SK-N-SH (cell line): ENCODE measurements at regions not wholly inside any gene's neighbourhood (a gene's known extent, or its start where the extent isn't known, plus 50 kb on each side); places are given as distances from the start of the nearest gene placed in this dataset.

ENCODE experiments used
- CTCF ChIA-PET: fragments of 300-600, 350-600 bp; formaldehyde crosslinking; extraction: SDS; loops from one replicate; lab custom pipeline; 2021; lab: Yijun Ruan, JAX
- POLR2A ChIA-PET: fragments of 350-600 bp; sonication (Branson Sonifier 250); formaldehyde crosslinking; extraction: SDS; loops from one replicate; lab custom pipeline; 2020; ENCODE audit warnings: antibody characterized with exemption, inconsistent platforms; lab: Yijun Ruan, JAX
- DNase-seq: peaks from one replicate; pipeline ENCODE4 v3.0.0; 2012
- H2AFZ ChIP-seq: fragments of 200-600 bp; sonication (generic); 2 replicates; pipeline ENCODE4 v1.8.1; 2016; ENCODE audit warnings: antibody characterized with exemption, mild to moderate bottlenecking, low read depth
- H3F3A ChIP-seq: fragments of 200-600 bp; sonication (generic); replicated peaks from 2 replicates; pipeline ENCODE3; 2016; ENCODE audit warnings: antibody characterized with exemption, mild to moderate bottlenecking; ENCODE audit not compliant: insufficient read depth
- H3K27ac ChIP-seq, 2 experiments: fragments of 200-500 bp in 1 of 2; fragments of 200-600 bp in 1 of 2; sonication (Bioruptor generic) in 1 of 2; sonication (generic), shearing (Covaris generic) in 1 of 2; 2 replicates each; pipeline versions ENCODE4 v1.5.1 to v1.6.1; 2014 to 2016; ENCODE audit warnings: low read depth in 2 of 2, inconsistent platforms in 1 of 2, low read length in 1 of 2, mild to moderate bottlenecking in 1 of 2, mixed read lengths in 1 of 2
- H3K27me3 ChIP-seq: fragments of 200-600 bp; sonication (generic), shearing (Covaris generic); 2 replicates; pipeline ENCODE4 v1.6.1; 2016; ENCODE audit warnings: mixed run types; ENCODE audit not compliant: insufficient read depth
- H3K36me3 ChIP-seq, 2 experiments: fragments of 200-500 bp in 1 of 2; fragments of 200-600 bp in 1 of 2; sonication (Bioruptor generic) in 1 of 2; sonication (generic) in 1 of 2; replicated peaks in 1 of 2; 2 replicates each; pipeline versions ENCODE3 to v1.5.1; 2014 to 2016; ENCODE audit warnings: low read length in 1 of 2, mild to moderate bottlenecking in 1 of 2; ENCODE audit not compliant: insufficient read depth in 2 of 2, control insufficient read depth in 1 of 2
- H3K4me1 ChIP-seq, 2 experiments: fragments of 200-500 bp in 1 of 2; fragments of 200-600 bp in 1 of 2; sonication (Bioruptor generic) in 1 of 2; sonication (generic), shearing (Covaris generic) in 1 of 2; 2 replicates each; pipeline versions ENCODE4 v1.5.1 to v1.6.1; 2014 to 2016; ENCODE audit warnings: low read depth in 1 of 2, low read length in 1 of 2, mixed run types in 1 of 2; ENCODE audit not compliant: insufficient read depth in 2 of 2, control insufficient read depth in 1 of 2
- H3K4me2 ChIP-seq: fragments of 200-600 bp; sonication (generic), shearing (Covaris generic); 2 replicates; pipeline ENCODE4 v1.6.1; 2017; ENCODE audit warnings: mixed run types
- H3K4me3 ChIP-seq, 2 experiments: fragments of 200-500 bp in 1 of 2; fragments of 200-600 bp in 1 of 2; sonication (Bioruptor generic) in 1 of 2; sonication (generic), shearing (Covaris generic) in 1 of 2; 2 replicates each; pipeline versions ENCODE4 v1.5.1 to v1.8.1; 2014 to 2016; ENCODE audit warnings: low read depth in 2 of 2, inconsistent platforms in 1 of 2, low read length in 1 of 2, mild to moderate bottlenecking in 1 of 2, mixed read lengths in 1 of 2, moderate library complexity in 1 of 2
- H3K79me2 ChIP-seq: fragments of 200-600 bp; sonication (generic); 2 replicates; pipeline ENCODE4 v1.8.1; 2017; ENCODE audit warnings: mild to moderate bottlenecking; ENCODE audit not compliant: insufficient read depth
- H3K9ac ChIP-seq: fragments of 200-600 bp; sonication (generic); 2 replicates; pipeline ENCODE4 v1.6.1; 2017; ENCODE audit warnings: mixed run types
- H3K9me2 ChIP-seq: fragments of 200-600 bp; sonication (generic); 2 replicates; pipeline ENCODE4 v1.6.1; 2017; ENCODE audit warnings: mixed run types
- H3K9me3 ChIP-seq: fragments of 200-600 bp; sonication (generic); 2 replicates; pipeline ENCODE4 v1.6.1; 2017; ENCODE audit warnings: mixed run types, mild to moderate bottlenecking, moderate library complexity
- H4K20me1 ChIP-seq: fragments of 200-600 bp; sonication (generic); 2 replicates; pipeline ENCODE4 v1.6.1; 2017; ENCODE audit warnings: mild to moderate bottlenecking, mixed run types; ENCODE audit not compliant: insufficient read depth
- CHD2 ChIP-seq: fragments of 150-350 bp; IDR thresholded peaks from 2 replicates; pipeline ENCODE4 v1.6.1; 2018; ENCODE audit warnings: low read length; ENCODE audit not compliant: partially characterized antibody
- ELF1 ChIP-seq: IDR thresholded peaks from 2 replicates; pipeline ENCODE4 v1.4.0; 2012
- FOSL2 ChIP-seq: IDR thresholded peaks from 2 replicates; pipeline ENCODE4 v1.4.0; 2012; ENCODE audit warnings: low read depth, mild to moderate bottlenecking, moderate library complexity, borderline replicate concordance
- FOXM1 ChIP-seq: IDR thresholded peaks from 2 replicates; pipeline ENCODE4 v1.4.0; 2012; ENCODE audit warnings: low read depth, mild to moderate bottlenecking
- GABPA ChIP-seq: IDR thresholded peaks from 2 replicates; pipeline ENCODE4 v1.4.0; 2012; ENCODE audit warnings: low read depth, mild to moderate bottlenecking
- GATA2 ChIP-seq: sonication (generic); formaldehyde crosslinking; IDR thresholded peaks from 2 replicates; pipeline ENCODE4 v1.5.0; 2020; ENCODE audit warnings: mild to moderate bottlenecking, missing genetic modification reagents
- MEF2A ChIP-seq: IDR thresholded peaks from 2 replicates; pipeline ENCODE4 v1.4.0; 2012; ENCODE audit warnings: low read depth, borderline replicate concordance
- MXI1 ChIP-seq: IDR thresholded peaks from 2 replicates; pipeline ENCODE4 v1.6.1; 2012; ENCODE audit warnings: mild to moderate bottlenecking, low read depth, low read length, improper control_type of control experiment
- RFX5 ChIP-seq: IDR thresholded peaks from 2 replicates; pipeline ENCODE4 v1.6.1; 2012; ENCODE audit warnings: mild to moderate bottlenecking, improper control_type of control experiment, low read length
- RXRA ChIP-seq: IDR thresholded peaks from 2 replicates; pipeline ENCODE4 v1.4.0; 2012; ENCODE audit warnings: low read depth, mild to moderate bottlenecking, borderline replicate concordance
- SIN3A ChIP-seq: IDR thresholded peaks from 2 replicates; pipeline ENCODE4 v1.6.1; 2012; ENCODE audit warnings: low read depth, mild to moderate bottlenecking, low read length, moderate library complexity, borderline replicate concordance
- TEAD4 ChIP-seq: IDR thresholded peaks from 2 replicates; pipeline ENCODE4 v1.4.0; 2012; ENCODE audit warnings: mild to moderate bottlenecking, borderline replicate concordance; ENCODE audit not compliant: insufficient read depth
- WGBS: methylation state at CpG from one replicate; pipeline ENCODE4 v1.1.6; 2017; ENCODE audit warnings: low lambda C conversion rate; 5-methylcytosine and 5-hydroxymethylcytosine counted together
- TF ChIP-seq, protein P1 (sequence below): fragments of 200-600 bp; sonication (generic); IDR thresholded peaks from 2 replicates; pipeline ENCODE4 v1.6.1; 2017; ENCODE audit warnings: antibody characterized with exemption, mild to moderate bottlenecking, moderate library complexity
- TF ChIP-seq, protein P2 (sequence below): fragments of 150-350 bp; IDR thresholded peaks from 2 replicates; pipeline ENCODE4 v1.6.1; 2017; ENCODE audit warnings: antibody characterized with exemption, low read length, low read depth, borderline replicate concordance

DNA sequence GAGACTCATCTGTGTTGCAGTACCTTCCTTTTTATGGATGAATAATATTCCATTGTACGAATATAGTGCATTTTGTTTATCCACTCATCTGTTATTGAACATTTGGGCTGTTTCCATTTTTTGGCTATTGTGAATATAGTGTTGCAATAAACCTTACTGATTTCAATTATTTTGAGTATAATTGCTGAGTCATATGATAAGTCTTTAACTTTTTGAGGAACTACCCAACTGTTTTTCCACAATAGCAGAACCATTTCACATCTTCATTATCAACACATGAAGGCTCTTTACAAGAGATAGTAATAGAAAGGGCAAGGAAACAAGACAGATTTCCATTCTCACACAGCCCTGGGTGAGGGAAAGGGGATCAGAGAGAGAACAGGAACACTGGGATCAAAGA lies 329.2 kb downstream of the RAB3C start (continued):
- TF ChIP-seq, protein P1, sequence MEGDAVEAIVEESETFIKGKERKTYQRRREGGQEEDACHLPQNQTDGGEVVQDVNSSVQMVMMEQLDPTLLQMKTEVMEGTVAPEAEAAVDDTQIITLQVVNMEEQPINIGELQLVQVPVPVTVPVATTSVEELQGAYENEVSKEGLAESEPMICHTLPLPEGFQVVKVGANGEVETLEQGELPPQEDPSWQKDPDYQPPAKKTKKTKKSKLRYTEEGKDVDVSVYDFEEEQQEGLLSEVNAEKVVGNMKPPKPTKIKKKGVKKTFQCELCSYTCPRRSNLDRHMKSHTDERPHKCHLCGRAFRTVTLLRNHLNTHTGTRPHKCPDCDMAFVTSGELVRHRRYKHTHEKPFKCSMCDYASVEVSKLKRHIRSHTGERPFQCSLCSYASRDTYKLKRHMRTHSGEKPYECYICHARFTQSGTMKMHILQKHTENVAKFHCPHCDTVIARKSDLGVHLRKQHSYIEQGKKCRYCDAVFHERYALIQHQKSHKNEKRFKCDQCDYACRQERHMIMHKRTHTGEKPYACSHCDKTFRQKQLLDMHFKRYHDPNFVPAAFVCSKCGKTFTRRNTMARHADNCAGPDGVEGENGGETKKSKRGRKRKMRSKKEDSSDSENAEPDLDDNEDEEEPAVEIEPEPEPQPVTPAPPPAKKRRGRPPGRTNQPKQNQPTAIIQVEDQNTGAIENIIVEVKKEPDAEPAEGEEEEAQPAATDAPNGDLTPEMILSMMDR: no peak

DNA sequence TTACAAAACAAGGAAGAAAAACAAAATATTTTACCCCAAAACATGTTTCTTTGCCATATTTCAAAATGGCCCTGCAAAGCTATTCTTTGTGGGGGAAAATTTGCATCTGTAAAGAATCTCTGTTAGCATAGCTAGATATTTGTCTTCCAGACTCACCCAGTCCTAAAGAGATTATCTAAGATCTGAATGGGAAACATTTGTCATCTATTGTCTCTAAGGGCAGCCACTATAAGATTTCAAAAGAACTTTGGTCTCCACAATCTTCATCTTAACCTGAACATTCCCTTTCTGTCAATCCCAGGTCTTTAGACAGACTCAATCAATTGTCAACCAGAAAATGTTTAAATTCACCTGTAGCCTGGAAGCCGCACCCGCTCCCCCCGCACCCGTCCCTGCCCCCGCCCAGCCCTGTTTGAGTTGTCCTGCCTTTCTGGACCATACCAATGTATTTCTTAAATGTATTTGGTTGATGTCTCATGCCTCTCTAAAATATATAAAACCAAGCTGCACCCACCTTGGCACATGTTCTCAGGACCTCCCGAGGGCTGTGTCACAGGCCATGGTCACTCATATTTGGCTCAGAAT lies 330.6 kb downstream of the RAB3C start:
- no peaks in the 10 kb centered on the region for H4K20me1 ChIP-seq
- no peaks in the 10 kb centered on the region for H3K79me2 ChIP-seq
- H3K4me3 ChIP-seq: no peak overlapping the region
- H3K36me3 ChIP-seq: no peaks in the 10 kb centered on the region
- H2AFZ ChIP-seq: no peak overlapping the region
- 80% methylated on average over 6 of the region's 6 CpGs for WGBS
- H3K9ac ChIP-seq: no peak overlapping the region
- no peaks in the 10 kb centered on the region for H3K9me3 ChIP-seq
- POLR2A ChIA-PET: no interaction called here
- CTCF ChIA-PET: interaction anchor here (1.2 to 1.5 kb wide), 3 partner anchors 23 to 260 kb away, joined by 3 to 4 read pairs (median 4); no protein-coding TSS in a partner anchor
- H3K27ac ChIP-seq: no peak overlapping the region
- H3K4me2 ChIP-seq: no peak overlapping the region
- H3K9me2 ChIP-seq: no peaks in the 10 kb centered on the region
- H3F3A ChIP-seq: no peaks in the 10 kb centered on the region
- TF ChIP-seq ELF1: no peak
- no peak for TF ChIP-seq MXI1
- TF ChIP-seq GATA2 (CRISPR knock-in tag): no peak
- TF ChIP-seq, protein P1: no peak
- TF ChIP-seq RFX5: no peak
- TF ChIP-seq GABPA: no peak
- TF ChIP-seq FOXM1: no peak
- TF ChIP-seq, protein P2, sequence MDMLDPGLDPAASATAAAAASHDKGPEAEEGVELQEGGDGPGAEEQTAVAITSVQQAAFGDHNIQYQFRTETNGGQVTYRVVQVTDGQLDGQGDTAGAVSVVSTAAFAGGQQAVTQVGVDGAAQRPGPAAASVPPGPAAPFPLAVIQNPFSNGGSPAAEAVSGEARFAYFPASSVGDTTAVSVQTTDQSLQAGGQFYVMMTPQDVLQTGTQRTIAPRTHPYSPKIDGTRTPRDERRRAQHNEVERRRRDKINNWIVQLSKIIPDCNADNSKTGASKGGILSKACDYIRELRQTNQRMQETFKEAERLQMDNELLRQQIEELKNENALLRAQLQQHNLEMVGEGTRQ: no peak
- TF ChIP-seq TEAD4: no peak
- TF ChIP-seq SIN3A: no peak
- TF ChIP-seq CHD2: no peak
- no peak for TF ChIP-seq FOSL2
- no peak for TF ChIP-seq MEF2A
- TF ChIP-seq RXRA: no peak
- DNase-seq: no peak
- no peaks in the 10 kb centered on the region for H3K27me3 ChIP-seq
- H3K4me1 ChIP-seq: no peaks in the 10 kb centered on the region
